ENCODE measurements at regions not wholly inside any gene's neighbourhood (a gene's known extent, or its start where the extent isn't known, plus 50 kb on each side); places are given as distances from the start of the nearest gene placed in this dataset.

DNA sequence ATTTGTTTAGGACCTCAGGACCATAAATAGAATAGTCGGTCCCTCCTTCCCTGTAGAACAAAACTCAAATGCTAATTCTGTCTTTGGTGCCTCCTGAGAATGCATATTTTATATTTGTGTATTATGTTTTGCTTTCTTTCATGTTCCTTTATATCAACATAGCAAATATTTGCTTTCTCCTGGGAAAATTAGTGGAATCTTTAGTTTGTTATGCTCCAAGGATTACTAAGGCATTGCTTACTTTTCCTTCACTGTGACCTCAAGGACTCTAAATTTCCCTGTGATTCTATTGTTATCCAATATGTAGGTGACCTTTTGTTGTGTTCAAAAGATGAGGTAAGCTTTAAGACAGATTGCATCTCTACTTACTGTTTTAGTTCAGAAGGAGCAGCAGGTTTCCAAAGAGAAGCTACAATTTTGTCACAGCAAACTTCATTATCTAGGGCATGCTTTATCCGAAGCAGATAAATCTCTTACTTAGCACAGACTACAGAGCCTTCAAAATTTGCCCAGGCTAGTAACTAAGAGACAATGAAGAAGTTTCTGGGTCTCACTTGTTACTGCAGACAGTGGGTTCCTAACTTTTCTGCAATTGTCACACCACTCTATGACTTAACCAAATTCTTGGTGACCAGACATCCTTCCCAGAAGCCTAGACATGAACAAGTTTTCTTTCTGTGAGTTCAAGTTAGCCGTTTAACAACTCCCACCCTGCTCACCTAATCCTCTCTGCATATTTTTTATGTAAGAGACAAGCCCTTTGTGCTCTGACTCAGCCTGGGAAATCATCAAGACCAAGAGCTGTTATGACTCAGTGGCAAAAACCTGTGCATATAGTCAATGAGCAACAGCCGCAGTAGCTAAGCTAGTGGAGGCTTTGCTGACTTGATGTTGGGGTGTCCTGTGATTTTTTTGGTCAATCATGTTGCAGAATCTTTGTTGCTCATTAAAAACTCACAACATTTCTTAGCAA lies 378.8 kb downstream of the QKI start:
- TF ChIP-seq CTCF (IDR thresholded peaks at IDR 0.05), result no peak
- no peak for TF ChIP-seq POLR2AphosphoS5 (IDR thresholded peaks at IDR 0.05)
